ENCODE measurements at regions not wholly inside any gene's neighbourhood (a gene's known extent, or its start where the extent isn't known, plus 50 kb on each side); places are given as distances from the start of the nearest gene placed in this dataset.
A peak's percentile ranks its signal among the peaks of the same experiment; 100 is the strongest.

GRCh38 chrX:14125462-14125861 lies 95.8 kb upstream of the GEMIN8 start:
- TF ChIP-seq CTCF (IDR thresholded peaks at IDR 0.05; ENCODE audit: insufficient read depth, low read depth, low read length, missing control alignments), result no peak
- DNase-seq (ENCODE audit: low read depth), result no peak
- no peak overlapping the region for H3K4me3 ChIP-seq (ENCODE audit: low read length)

GRCh38 chrX:14124562-14124961 lies 94.9 kb upstream of the GEMIN8 start:
- no peak overlapping the region for H3K4me3 ChIP-seq (ENCODE audit: low read length)
- no peak for DNase-seq (ENCODE audit: low read depth)

GRCh38 chrX:14095702-14096101 lies 66.0 kb upstream of the GEMIN8 start:
- no peak overlapping the region for H3K4me3 ChIP-seq (ENCODE audit: low read length)
- DNase-seq (ENCODE audit: low read depth), result peak; percentile 61
- TF ChIP-seq CTCF (IDR thresholded peaks at IDR 0.05; ENCODE audit: insufficient read depth, low read depth, low read length, missing control alignments), result peak; percentile 69

More at GRCh38 chrX:14124562-14124961, 94.9 kb upstream of the GEMIN8 start:
- no peak for TF ChIP-seq CTCF (IDR thresholded peaks at IDR 0.05; ENCODE audit: insufficient read depth, low read depth, low read length, missing control alignments)

- no peak for TF ChIP-seq CTCF (IDR thresholded peaks at IDR 0.05; ENCODE audit: insufficient read depth, low read depth, low read length, missing control alignments)
- DNase-seq (ENCODE audit: low read depth), result no peak
- no peak overlapping the region for H3K4me3 ChIP-seq (ENCODE audit: low read length)
Observed at GRCh38 chrX:14094191-14094590, 64.5 kb upstream of the GEMIN8 start.

GRCh38 chrX:14084466-14084865 lies 54.8 kb upstream of the GEMIN8 start:
- DNase-seq (ENCODE audit: low read depth), result no peak

GRCh38 chrX:14083783-14084182 lies 54.1 kb upstream of the GEMIN8 start:
- DNase-seq (ENCODE audit: low read depth), result no peak
- no peak for TF ChIP-seq CTCF (IDR thresholded peaks at IDR 0.05; ENCODE audit: insufficient read depth, low read depth, low read length, missing control alignments)

More at GRCh38 chrX:14084466-14084865, 54.8 kb upstream of the GEMIN8 start:
- H3K4me3 ChIP-seq (ENCODE audit: low read length), result no peak overlapping the region
- TF ChIP-seq CTCF (IDR thresholded peaks at IDR 0.05; ENCODE audit: insufficient read depth, low read depth, low read length, missing control alignments), result no peak

GRCh38 chrX:14079891-14080430 lies 50.3 kb upstream of the GEMIN8 start:
- peak; percentile 49 for DNase-seq (ENCODE audit: low read depth)
- no peak for TF ChIP-seq CTCF (IDR thresholded peaks at IDR 0.05; ENCODE audit: insufficient read depth, low read depth, low read length, missing control alignments)
- H3K4me3 ChIP-seq (ENCODE audit: low read length), result no peak overlapping the region

More at GRCh38 chrX:14083783-14084182, 54.1 kb upstream of the GEMIN8 start:
- H3K4me3 ChIP-seq (ENCODE audit: low read length), result no peak overlapping the region
